ENCODE measurements at regions not wholly inside any gene's neighbourhood (a gene's known extent, or its start where the extent isn't known, plus 50 kb on each side); places are given as distances from the start of the nearest gene placed in this dataset.

GRCh38 chr7:79692015-79692414, 238.5 kb upstream of the MAGI2 start:
- no peak for TF ChIP-seq EZH2phosphoT487 (IDR thresholded peaks at IDR 0.05; ENCODE audit: borderline replicate concordance)
- TF ChIP-seq, protein P1, sequence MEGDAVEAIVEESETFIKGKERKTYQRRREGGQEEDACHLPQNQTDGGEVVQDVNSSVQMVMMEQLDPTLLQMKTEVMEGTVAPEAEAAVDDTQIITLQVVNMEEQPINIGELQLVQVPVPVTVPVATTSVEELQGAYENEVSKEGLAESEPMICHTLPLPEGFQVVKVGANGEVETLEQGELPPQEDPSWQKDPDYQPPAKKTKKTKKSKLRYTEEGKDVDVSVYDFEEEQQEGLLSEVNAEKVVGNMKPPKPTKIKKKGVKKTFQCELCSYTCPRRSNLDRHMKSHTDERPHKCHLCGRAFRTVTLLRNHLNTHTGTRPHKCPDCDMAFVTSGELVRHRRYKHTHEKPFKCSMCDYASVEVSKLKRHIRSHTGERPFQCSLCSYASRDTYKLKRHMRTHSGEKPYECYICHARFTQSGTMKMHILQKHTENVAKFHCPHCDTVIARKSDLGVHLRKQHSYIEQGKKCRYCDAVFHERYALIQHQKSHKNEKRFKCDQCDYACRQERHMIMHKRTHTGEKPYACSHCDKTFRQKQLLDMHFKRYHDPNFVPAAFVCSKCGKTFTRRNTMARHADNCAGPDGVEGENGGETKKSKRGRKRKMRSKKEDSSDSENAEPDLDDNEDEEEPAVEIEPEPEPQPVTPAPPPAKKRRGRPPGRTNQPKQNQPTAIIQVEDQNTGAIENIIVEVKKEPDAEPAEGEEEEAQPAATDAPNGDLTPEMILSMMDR (conservative IDR thresholded peaks at IDR 0.05; ENCODE audit: low read length): no peak
- Histone ChIP-seq H3K4me1 (ENCODE audit: insufficient read depth, low read length, poor library complexity, severe bottlenecking) (no peaks in the 10 kb centered on the region), H3F3A (ENCODE audit: low read depth) (no peaks in the 10 kb centered on the region), H3K9me3 (ENCODE audit: insufficient read depth, low read depth, low read length) (no peaks in the 10 kb centered on the region), H3K9me2 (replicated peaks; ENCODE audit: low read depth, low read length) (no peaks in the 10 kb centered on the region), H4K20me1 (ENCODE audit: insufficient read depth, low read length, poor library complexity, severe bottlenecking) (no peaks in the 10 kb centered on the region), H3K9ac (ENCODE audit: low read depth, low read length, poor library complexity, severe bottlenecking) (no peak overlapping the region), H3K79me2 (ENCODE audit: insufficient read depth, low read length) (no peaks in the 10 kb centered on the region), H3K4me2 (ENCODE audit: low read depth, low read length, poor library complexity, severe bottlenecking) (no peak overlapping the region), H3K36me3 (ENCODE audit: insufficient read depth, low read length) (no peaks in the 10 kb centered on the region), H3K4me3 (ENCODE audit: low read length, poor library complexity, severe bottlenecking) (no peak overlapping the region), H2AFZ (ENCODE audit: low read length) (no peak overlapping the region), H3K27me3 (ENCODE audit: insufficient read depth, low read length, poor library complexity, severe bottlenecking) (no peaks in the 10 kb centered on the region)

DNA sequence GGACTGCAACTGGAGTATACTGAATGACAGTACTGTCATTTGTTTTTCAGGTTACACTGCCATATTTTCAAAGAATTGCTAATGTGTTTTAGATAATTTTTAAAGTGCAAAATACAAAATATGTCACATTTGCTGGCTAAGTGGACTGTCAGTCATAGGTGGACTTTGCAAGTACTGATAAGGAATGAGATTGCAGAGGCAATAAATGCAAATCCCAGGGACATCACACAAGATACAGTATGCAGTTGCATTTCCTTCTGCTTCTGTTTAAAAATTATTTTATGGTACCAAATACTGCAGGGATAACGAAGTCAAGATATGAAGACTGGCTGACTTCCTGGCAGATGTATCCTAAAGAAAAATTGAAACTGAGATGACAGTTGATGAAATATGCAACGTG, 237.6 kb upstream of the MAGI2 start:
- Histone ChIP-seq H3K27me3 (ENCODE audit: insufficient read depth, low read length, poor library complexity, severe bottlenecking) (no peaks in the 10 kb centered on the region), H3K4me3 (ENCODE audit: low read length, poor library complexity, severe bottlenecking) (no peak overlapping the region), H3K79me2 (ENCODE audit: insufficient read depth, low read length) (no peaks in the 10 kb centered on the region), H3K9ac (ENCODE audit: low read depth, low read length, poor library complexity, severe bottlenecking) (no peak overlapping the region), H3K9me2 (replicated peaks; ENCODE audit: low read depth, low read length) (no peaks in the 10 kb centered on the region), H2AFZ (ENCODE audit: low read length) (no peak overlapping the region), H3K9me3 (ENCODE audit: insufficient read depth, low read depth, low read length) (no peaks in the 10 kb centered on the region), H3K4me2 (ENCODE audit: low read depth, low read length, poor library complexity, severe bottlenecking) (no peak overlapping the region), H3K4me1 (ENCODE audit: insufficient read depth, low read length, poor library complexity, severe bottlenecking) (no peaks in the 10 kb centered on the region), H4K20me1 (ENCODE audit: insufficient read depth, low read length, poor library complexity, severe bottlenecking) (no peaks in the 10 kb centered on the region), H3K36me3 (ENCODE audit: insufficient read depth, low read length) (no peaks in the 10 kb centered on the region), H3F3A (ENCODE audit: low read depth) (no peaks in the 10 kb centered on the region)
- TF ChIP-seq, protein P1 (conservative IDR thresholded peaks at IDR 0.05; ENCODE audit: low read length): no peak
- TF ChIP-seq EZH2phosphoT487 (IDR thresholded peaks at IDR 0.05; ENCODE audit: borderline replicate concordance): no peak

DNA sequence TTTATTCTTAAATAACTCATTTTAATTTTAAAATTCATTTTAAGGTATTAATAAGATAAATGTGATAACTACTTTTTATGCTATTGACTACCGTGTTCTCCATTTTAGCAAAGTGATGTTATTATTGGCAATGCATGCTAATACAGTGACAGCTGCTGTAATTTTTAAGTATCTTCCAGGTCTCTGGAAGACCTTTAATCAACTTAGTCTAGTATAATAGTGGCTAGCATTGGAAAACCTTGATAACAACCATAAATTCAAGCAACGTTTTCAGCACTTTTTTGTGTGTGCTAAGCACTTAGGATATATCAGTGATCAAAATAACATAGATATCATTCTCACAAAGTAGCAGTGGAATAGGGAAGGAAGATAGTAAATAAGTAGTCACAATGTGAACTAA, 230.9 kb upstream of the MAGI2 start:
- Histone ChIP-seq H2AFZ (ENCODE audit: low read length) (no peak overlapping the region), H3K36me3 (ENCODE audit: insufficient read depth, low read length) (no peaks in the 10 kb centered on the region), H3K27me3 (ENCODE audit: insufficient read depth, low read length, poor library complexity, severe bottlenecking) (no peaks in the 10 kb centered on the region), H3K4me2 (ENCODE audit: low read depth, low read length, poor library complexity, severe bottlenecking) (no peak overlapping the region), H3K79me2 (ENCODE audit: insufficient read depth, low read length) (no peaks in the 10 kb centered on the region), H4K20me1 (ENCODE audit: insufficient read depth, low read length, poor library complexity, severe bottlenecking) (no peaks in the 10 kb centered on the region), H3K9me2 (replicated peaks; ENCODE audit: low read depth, low read length) (no peaks in the 10 kb centered on the region), H3K4me3 (ENCODE audit: low read length, poor library complexity, severe bottlenecking) (no peak overlapping the region), H3F3A (ENCODE audit: low read depth) (no peaks in the 10 kb centered on the region), H3K9me3 (ENCODE audit: insufficient read depth, low read depth, low read length) (no peaks in the 10 kb centered on the region), H3K4me1 (ENCODE audit: insufficient read depth, low read length, poor library complexity, severe bottlenecking) (no peaks in the 10 kb centered on the region), H3K9ac (ENCODE audit: low read depth, low read length, poor library complexity, severe bottlenecking) (no peak overlapping the region)
- TF ChIP-seq EZH2phosphoT487 (IDR thresholded peaks at IDR 0.05; ENCODE audit: borderline replicate concordance): no peak
- TF ChIP-seq, protein P1 (conservative IDR thresholded peaks at IDR 0.05; ENCODE audit: low read length): no peak
